Trophoblast cell (in vitro differentiated cells and primary cell): ENCODE measurements at regions not wholly inside any gene's neighbourhood (a gene's known extent, or its start where the extent isn't known, plus 50 kb on each side); places are given as distances from the start of the nearest gene placed in this dataset.

ENCODE experiments used
- DNase-seq, 2 donors: peaks; one replicate each; pipeline ENCODE4 v3.0.0-alpha.2; 2016
- H2AFZ ChIP-seq: 2 replicates; pipeline ENCODE4 v1.6.1; 2013; ENCODE audit warnings: low read length, moderate library complexity, mild to moderate bottlenecking; ENCODE audit not compliant: insufficient read depth, poor library complexity
- H2AK5ac ChIP-seq: 2 replicates; pipeline ENCODE4 v1.6.1; 2013; ENCODE audit warnings: mild to moderate bottlenecking, low read length
- H2BK120ac ChIP-seq: 2 replicates; pipeline ENCODE4 v1.6.1; 2013; ENCODE audit warnings: low read length, mild to moderate bottlenecking, moderate library complexity; ENCODE audit not compliant: insufficient read depth, poor library complexity
- H2BK12ac ChIP-seq: 2 replicates; pipeline ENCODE4 v1.6.1; 2013; ENCODE audit warnings: mild to moderate bottlenecking, low read length, moderate library complexity
- H2BK5ac ChIP-seq: 2 replicates; pipeline ENCODE4 v1.6.1; 2013; ENCODE audit warnings: low read length, low read depth, moderate library complexity, mild to moderate bottlenecking; ENCODE audit not compliant: poor library complexity
- H3K14ac ChIP-seq: 2 replicates; pipeline ENCODE4 v1.6.1; 2013; ENCODE audit warnings: mild to moderate bottlenecking, low read length
- H3K18ac ChIP-seq: 2 replicates; pipeline ENCODE4 v1.6.1; 2013; ENCODE audit warnings: mild to moderate bottlenecking, low read length
- H3K23ac ChIP-seq: 2 replicates; pipeline ENCODE4 v1.6.1; 2013; ENCODE audit warnings: low read length
- H3K27ac ChIP-seq: 2 replicates; pipeline ENCODE4 v1.5.1; 2013; ENCODE audit warnings: low read depth, mild to moderate bottlenecking, inconsistent platforms, low read length, moderate library complexity
- H3K27me3 ChIP-seq: 2 replicates; pipeline ENCODE4 v1.6.1; 2013; ENCODE audit warnings: inconsistent platforms, mild to moderate bottlenecking, low read length, moderate library complexity; ENCODE audit not compliant: insufficient read depth
- H3K36me3 ChIP-seq, 2 experiments: 1 replicate in 1 of 2; 2 replicates in 1 of 2; pipeline ENCODE4 v1.6.1; 2013; ENCODE audit warnings: low read length in 2 of 2, mild to moderate bottlenecking in 2 of 2, moderate library complexity in 1 of 2; ENCODE audit not compliant: insufficient read depth in 2 of 2, control insufficient read depth in 1 of 2
- H3K4ac ChIP-seq: 2 replicates; pipeline ENCODE4 v1.6.1; 2013; ENCODE audit warnings: low read depth, mild to moderate bottlenecking, low read length, moderate library complexity
- H3K4me1 ChIP-seq, 2 experiments: 1 replicate in 1 of 2; 2 replicates in 1 of 2; pipeline ENCODE4 v1.6.1; 2013; ENCODE audit warnings: low read length in 2 of 2, mild to moderate bottlenecking in 2 of 2, moderate library complexity in 1 of 2; ENCODE audit not compliant: insufficient read depth in 2 of 2, control insufficient read depth in 1 of 2
- H3K4me2 ChIP-seq: 2 replicates; pipeline ENCODE4 v1.6.1; 2013; ENCODE audit warnings: inconsistent platforms, mild to moderate bottlenecking, low read length, moderate library complexity
- H3K4me3 ChIP-seq: 2 replicates; pipeline ENCODE4 v1.5.1; 2013; ENCODE audit warnings: mild to moderate bottlenecking, low read depth, low read length, inconsistent platforms
- H3K79me1 ChIP-seq: one replicate; pipeline ENCODE4 v1.6.1; 2013; ENCODE audit warnings: low read length
- H3K79me2 ChIP-seq: 2 replicates; pipeline ENCODE4 v1.6.1; 2013; ENCODE audit warnings: low read length, mild to moderate bottlenecking; ENCODE audit not compliant: control insufficient read depth, insufficient read depth, poor library complexity
- H3K9ac ChIP-seq: 2 replicates; pipeline ENCODE4 v1.6.1; 2013; ENCODE audit warnings: mild to moderate bottlenecking, low read length
- H3K9me3 ChIP-seq: 2 replicates; pipeline ENCODE4 v1.6.1; 2013; ENCODE audit warnings: low read depth, mild to moderate bottlenecking, control low read depth, inconsistent platforms, low read length; ENCODE audit not compliant: insufficient read depth
- H4K12ac ChIP-seq: 2 replicates; pipeline ENCODE4 v1.6.1; 2013; ENCODE audit warnings: low read depth, mild to moderate bottlenecking, low read length, moderate library complexity
- H4K8ac ChIP-seq: 2 replicates; pipeline ENCODE4 v1.6.1; 2013; ENCODE audit warnings: low read depth, mild to moderate bottlenecking, low read length, moderate library complexity
- H4K91ac ChIP-seq: one replicate; pipeline ENCODE4 v1.6.1; 2013; ENCODE audit warnings: low read depth, mild to moderate bottlenecking, low read length, moderate library complexity
- WGBS: extraction: QIAGEN DNeasy Blood & Tissue Kit; methylation state at CpG from one replicate; pipeline ENCODE4 v1.1.7; 2013; ENCODE audit warnings: missing lambda C conversion rate; ENCODE audit not compliant: insufficient read length, insufficient coverage; ENCODE audit errors: extremely low coverage; 5-methylcytosine and 5-hydroxymethylcytosine counted together

DNA sequence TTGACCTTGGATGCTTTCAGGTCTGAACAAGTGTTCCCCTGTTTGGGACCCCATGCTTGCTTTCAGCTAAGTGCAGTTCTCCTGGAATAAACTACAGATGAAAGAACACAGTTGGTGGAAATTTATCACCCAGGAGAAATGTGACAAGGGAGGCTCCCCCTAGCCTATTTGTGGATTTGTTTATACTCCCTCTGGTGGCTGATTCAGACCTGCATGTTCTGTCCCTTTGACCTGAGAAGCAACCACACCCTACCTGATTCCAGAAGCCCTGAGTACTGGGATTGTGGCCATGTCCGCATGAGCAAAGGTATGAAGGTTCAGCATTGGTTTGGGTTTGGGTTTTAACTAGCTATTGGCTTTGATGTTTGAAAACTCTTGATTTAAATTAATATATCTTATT is 440.9 kb downstream of the MID1IP1 start:
- Histone ChIP-seq H3K79me2 (no peaks in the 10 kb centered on the region), H3K9ac (no peak overlapping the region), H2BK5ac (no peak overlapping the region), H3K18ac (no peak overlapping the region), H3K4me2 (no peak overlapping the region), H3K14ac (no peak overlapping the region), H3K4me3 (no peak overlapping the region), H2AK5ac (no peak overlapping the region), H3K4me1 (no peaks in the 10 kb centered on the region), H2BK120ac (no peak overlapping the region), H3K27me3 (no peaks in the 10 kb centered on the region), H3K9me3 (no peaks in the 10 kb centered on the region), H4K8ac (no peak overlapping the region), H3K27ac (no peak overlapping the region), H3K79me1 (no peaks in the 10 kb centered on the region), H4K91ac (no peak overlapping the region), H3K36me3 (no peaks in the 10 kb centered on the region), H4K12ac (no peak overlapping the region), H2AFZ (no peak overlapping the region), H3K23ac (no peak overlapping the region), H2BK12ac (no peak overlapping the region), H3K4ac (no peak overlapping the region)
- no CpG with 5 or more reads among the region's 1 CpG for WGBS
- peak in 1 of 2 donors; percentile 55 for DNase-seq

DNA sequence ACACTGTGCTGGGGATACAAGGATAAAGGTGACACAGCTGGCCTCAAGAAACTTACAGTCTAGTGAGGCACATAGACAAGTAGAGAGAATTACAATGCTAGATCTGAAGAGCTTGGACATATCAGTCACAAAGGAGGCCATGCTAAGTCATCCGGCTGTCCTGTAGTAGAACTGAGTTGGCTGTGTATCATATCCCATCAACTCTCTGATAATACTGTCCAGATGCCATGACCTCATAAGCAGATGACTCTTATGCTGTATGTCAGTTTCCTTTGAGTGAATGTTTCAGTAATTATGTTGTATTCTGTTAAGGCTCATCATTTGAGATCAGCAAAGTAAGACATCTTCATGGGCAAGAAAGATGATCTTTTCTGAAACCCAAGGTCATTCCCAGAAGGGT is 442.9 kb downstream of the MID1IP1 start:
- Histone ChIP-seq H2AFZ (no peak overlapping the region), H3K4me3 (no peak overlapping the region), H3K4me2 (no peak overlapping the region), H2BK12ac (no peak overlapping the region), H3K23ac (no peak overlapping the region), H3K36me3 (no peaks in the 10 kb centered on the region), H3K14ac (no peak overlapping the region), H3K27me3 (no peaks in the 10 kb centered on the region), H4K91ac (no peak overlapping the region), H3K4ac (no peak overlapping the region), H3K79me1 (no peaks in the 10 kb centered on the region), H2BK120ac (no peak overlapping the region), H4K12ac (no peak overlapping the region), H2AK5ac (no peak overlapping the region), H4K8ac (no peak overlapping the region), H3K27ac (no peak overlapping the region), H3K9me3 (no peaks in the 10 kb centered on the region), H3K4me1 (no peaks in the 10 kb centered on the region), H3K18ac (no peak overlapping the region), H3K9ac (no peak overlapping the region), H2BK5ac (no peak overlapping the region), H3K79me2 (no peaks in the 10 kb centered on the region)
- no peak for DNase-seq
- whole genome bisulfite sequencing = no CpG with 5 or more reads among the region's 1 CpG

DNA sequence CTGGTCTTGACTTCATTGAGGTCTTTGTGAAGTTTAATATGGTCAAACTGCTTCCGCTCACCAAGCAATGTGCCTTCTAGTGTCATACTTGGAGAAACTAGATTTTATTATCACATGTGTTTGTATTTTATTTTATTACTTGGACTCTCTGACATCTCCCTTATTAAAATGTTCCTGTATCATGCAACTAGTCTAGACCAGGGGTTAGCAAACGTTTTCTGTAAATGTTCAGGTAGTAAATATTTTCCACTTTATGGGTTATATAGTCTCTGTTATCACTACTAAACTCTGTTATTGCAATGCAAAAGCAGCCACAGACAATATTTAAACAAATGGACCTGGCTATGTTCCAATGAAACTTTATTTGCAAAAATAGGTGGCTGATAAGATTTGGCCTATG is 443.8 kb downstream of the MID1IP1 start:
- Histone ChIP-seq H2BK120ac (no peak overlapping the region), H3K18ac (no peak overlapping the region), H4K8ac (no peak overlapping the region), H3K27me3 (no peaks in the 10 kb centered on the region), H2BK12ac (no peak overlapping the region), H3K9ac (no peak overlapping the region), H3K14ac (no peak overlapping the region), H2BK5ac (no peak overlapping the region), H3K79me2 (no peaks in the 10 kb centered on the region), H3K23ac (no peak overlapping the region), H3K4me1 (no peaks in the 10 kb centered on the region), H3K9me3 (no peaks in the 10 kb centered on the region), H4K12ac (no peak overlapping the region), H3K79me1 (no peaks in the 10 kb centered on the region), H2AFZ (no peak overlapping the region), H3K4ac (no peak overlapping the region), H3K4me3 (no peak overlapping the region), H3K36me3 (no peaks in the 10 kb centered on the region), H3K27ac (no peak overlapping the region), H2AK5ac (no peak overlapping the region), H3K4me2 (no peak overlapping the region), H4K91ac (no peak overlapping the region)
- no peak for DNase-seq
- no CpG with 5 or more reads among the region's 2 CpGs for whole genome bisulfite sequencing

DNA sequence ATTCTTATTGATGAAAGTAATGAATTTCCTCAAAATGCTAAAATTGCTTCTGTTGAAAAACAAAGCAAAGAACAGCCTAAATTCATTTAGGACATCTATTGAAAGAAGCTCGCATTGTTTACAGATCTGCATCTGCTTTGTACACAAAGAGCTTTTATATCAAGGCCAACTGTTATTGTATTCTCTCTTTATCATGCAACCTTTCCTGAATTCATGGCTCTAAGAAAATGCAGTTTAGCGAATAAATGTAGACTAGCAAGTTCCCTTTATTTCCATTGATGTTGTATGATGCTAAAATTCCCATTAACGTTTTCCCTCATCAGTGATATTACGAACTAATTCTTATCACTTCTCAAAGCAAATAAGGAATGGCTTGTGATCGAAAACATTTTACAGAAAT is 446.3 kb downstream of the MID1IP1 start:
- Histone ChIP-seq H2AFZ (no peak overlapping the region), H3K4me1 (no peaks in the 10 kb centered on the region), H3K14ac (no peak overlapping the region), H3K27me3 (no peaks in the 10 kb centered on the region), H3K4ac (no peak overlapping the region), H3K79me2 (no peaks in the 10 kb centered on the region), H4K91ac (no peak overlapping the region), H2BK120ac (no peak overlapping the region), H4K8ac (no peak overlapping the region), H3K4me3 (no peak overlapping the region), H3K27ac (no peak overlapping the region), H4K12ac (no peak overlapping the region), H2AK5ac (no peak overlapping the region), H3K23ac (no peak overlapping the region), H3K36me3 (no peaks in the 10 kb centered on the region), H3K79me1 (no peaks in the 10 kb centered on the region), H2BK5ac (no peak overlapping the region), H3K9me3 (no peaks in the 10 kb centered on the region), H2BK12ac (no peak overlapping the region), H3K9ac (no peak overlapping the region), H3K4me2 (no peak overlapping the region), H3K18ac (no peak overlapping the region)
- no CpG with 5 or more reads among the region's 5 CpGs for WGBS
- DNase-seq = no peak
